Common myeloid progenitor, CD34-positive (primary cell): ENCODE measurements at regions not wholly inside any gene's neighbourhood (a gene's known extent, or its start where the extent isn't known, plus 50 kb on each side); places are given as distances from the start of the nearest gene placed in this dataset.

Experiments
- CTCF ChIA-PET: fragments of 350-600 bp; sonication (Branson Sonifier 250); formaldehyde crosslinking; loops from one replicate; lab custom pipeline; 2021; ENCODE audit warnings: antibody characterized with exemption; lab: Charles Lee
- POLR2A ChIA-PET: fragments of 350-600 bp; sonication (Branson Sonifier 250); formaldehyde crosslinking; loops from one replicate; lab custom pipeline; 2021; ENCODE audit warnings: antibody characterized with exemption; lab: Charles Lee
- DNase-seq, 3 donors: peaks; one replicate each; pipeline versions ENCODE4 v3.0.0 to v3.0.0-alpha.2; 2013
- H3K27ac ChIP-seq, 2 experiments: 1 replicate in 1 of 2; 2 replicates in 1 of 2; pipeline ENCODE4 v1.7.0; 2013; ENCODE audit warnings: inconsistent platforms in 2 of 2, low read length in 2 of 2, mild to moderate bottlenecking in 2 of 2, low read depth in 1 of 2, moderate library complexity in 1 of 2; ENCODE audit not compliant: severe bottlenecking in 2 of 2, insufficient read depth in 1 of 2, poor library complexity in 1 of 2
- H3K27me3 ChIP-seq, 5 experiments: replicated peaks in 2 of 5; 1 replicate in 3 of 5; 2 replicates in 2 of 5; pipeline versions ENCODE4 v1.6.1 to v1.7.0; 2013; ENCODE audit warnings: low read length in 4 of 5, mild to moderate bottlenecking in 2 of 5, moderate library complexity in 2 of 5, inconsistent platforms in 1 of 5; ENCODE audit not compliant: insufficient read depth in 5 of 5, control insufficient read depth in 4 of 5
- H3K36me3 ChIP-seq, 4 experiments: 1 replicate in 2 of 4; 2 replicates in 2 of 4; pipeline versions ENCODE4 v1.6.1 to v1.7.0; 2013; ENCODE audit warnings: low read length in 3 of 4, control low read depth in 1 of 4, mild to moderate bottlenecking in 1 of 4; ENCODE audit not compliant: control insufficient read depth in 4 of 4, insufficient read depth in 4 of 4
- H3K4me1 ChIP-seq, 4 experiments: 1 replicate in 3 of 4; 2 replicates in 1 of 4; pipeline versions ENCODE4 v1.6.1 to v1.7.1; 2013; ENCODE audit warnings: low read length in 3 of 4, mild to moderate bottlenecking in 3 of 4, control low read depth in 1 of 4, inconsistent platforms in 1 of 4, moderate library complexity in 1 of 4; ENCODE audit not compliant: control insufficient read depth in 4 of 4, insufficient read depth in 4 of 4; ENCODE audit errors: control extremely low read depth in 1 of 4
- H3K4me3 ChIP-seq, 7 experiments: 1 replicate in 4 of 7; 2 replicates in 3 of 7; pipeline versions ENCODE4 v1.5.1 to v1.7.0; 2013; ENCODE audit warnings: mild to moderate bottlenecking in 7 of 7, low read length in 6 of 7, moderate library complexity in 6 of 7, inconsistent platforms in 2 of 7, low read depth in 2 of 7, control low read depth in 1 of 7; ENCODE audit not compliant: insufficient read depth in 4 of 7, control insufficient read depth in 1 of 7; ENCODE audit errors: extremely low read depth in 1 of 7
- H3K9me3 ChIP-seq, 5 experiments: 1 replicate in 4 of 5; 2 replicates in 1 of 5; pipeline versions ENCODE4 v1.6.1 to v1.7.1; 2013; ENCODE audit warnings: low read length in 4 of 5, mild to moderate bottlenecking in 2 of 5, inconsistent platforms in 1 of 5, low read depth in 1 of 5, moderate library complexity in 1 of 5; ENCODE audit not compliant: control insufficient read depth in 4 of 5, insufficient read depth in 2 of 5; ENCODE audit errors: control extremely low read depth in 1 of 5
- WGBS: methylation state at CpG from one replicate; pipeline ENCODE4 v1.1.5; 2013; ENCODE audit not compliant: insufficient coverage; 5-methylcytosine and 5-hydroxymethylcytosine counted together

GRCh38 chr20:17868151-17868550, 100.4 kb downstream of the SNX5 start:
- peaks cover 5 to 17% (median 13%) of the 10 kb centered on the region in 4 experiments for H3K4me1 ChIP-seq
- H3K27me3 ChIP-seq: no peaks in the 10 kb centered on the region
- H3K9me3 ChIP-seq: no peaks in the 10 kb centered on the region
- H3K27ac ChIP-seq: no peak overlapping the region
- no peak overlapping the region for H3K4me3 ChIP-seq
- DNase-seq: no peak
- 98% methylated on average over 4 of the region's 4 CpGs for WGBS
- H3K36me3 ChIP-seq: no peaks in the 10 kb centered on the region
- ChIA-PET POLR2A (no interaction called here), CTCF (interaction anchor here (2.0 kb wide), 1 partner anchor 11 kb away, joined by 4 read pairs; no protein-coding TSS in a partner anchor)

DNA sequence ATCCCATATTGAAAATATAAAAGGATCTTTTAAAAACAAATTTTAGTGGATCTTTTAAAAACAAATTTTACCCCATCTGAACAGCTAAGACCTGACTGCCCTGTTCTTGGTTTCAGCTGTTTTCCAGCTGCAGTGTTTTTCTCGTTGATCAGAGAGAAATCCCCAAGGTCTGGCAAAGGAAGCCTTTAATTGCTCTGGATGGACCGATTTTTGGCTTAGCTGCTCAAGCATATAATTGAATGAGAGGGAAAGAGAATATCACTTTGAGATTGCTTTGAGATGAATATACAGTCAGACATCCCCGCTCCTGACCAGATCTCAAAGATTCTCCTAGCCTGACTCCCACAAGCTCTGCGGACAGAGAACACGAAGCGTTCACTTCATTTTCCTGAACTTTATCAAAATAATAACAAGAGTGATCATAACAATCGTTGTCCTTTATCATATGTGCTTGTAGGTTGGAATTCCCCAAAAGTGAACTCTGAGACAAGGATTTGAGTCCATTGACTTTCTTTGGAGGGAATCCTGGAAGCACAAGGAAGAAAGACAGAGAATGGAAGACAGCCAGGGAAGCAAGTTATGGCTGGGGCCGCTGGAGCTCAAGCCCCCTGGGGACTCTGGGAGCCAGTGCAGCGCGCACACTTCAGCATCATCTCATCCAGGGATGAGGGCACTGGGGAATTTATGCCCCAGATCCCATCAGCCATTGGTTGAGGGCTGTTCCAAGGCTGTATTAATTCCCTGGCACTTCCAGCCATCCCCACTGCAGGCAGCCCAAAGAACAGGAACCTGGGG, 101.3 kb downstream of the SNX5 start:
- H3K27me3 ChIP-seq: no peaks in the 10 kb centered on the region
- ChIA-PET CTCF (interaction anchor here (0.9 to 2.0 kb wide), 2 partner anchors 10 to 12 kb away, joined by 3 to 4 read pairs; no protein-coding TSS in a partner anchor), POLR2A (no interaction called here)
- H3K36me3 ChIP-seq: no peaks in the 10 kb centered on the region
- no peak for DNase-seq
- H3K4me3 ChIP-seq: no peak overlapping the region
- 95% methylated on average over 8 of the region's 10 CpGs for WGBS
- H3K4me1 ChIP-seq: peaks cover 5 to 12% (median 8%) of the 10 kb centered on the region in 4 experiments
- H3K9me3 ChIP-seq: no peaks in the 10 kb centered on the region
- H3K27ac ChIP-seq: no peak overlapping the region

GRCh38 chr20:17866234-17867001, 102.2 kb downstream of the SNX5 start:
- H3K9me3 ChIP-seq: no peaks in the 10 kb centered on the region
- POLR2A ChIA-PET: no interaction called here
- H3K4me1 ChIP-seq: peaks cover 0 to 5% (median 2%) of the 10 kb centered on the region in 4 experiments
- CTCF ChIA-PET: interaction anchor here (0.9 kb wide), 1 partner anchor 9 kb away, joined by 3 read pairs; no protein-coding TSS in a partner anchor
- H3K27ac ChIP-seq: no peak overlapping the region
- 97% methylated on average over 7 of the region's 7 CpGs for WGBS
- H3K4me3 ChIP-seq: no peak overlapping the region
- no peak for DNase-seq
- H3K36me3 ChIP-seq: no peaks in the 10 kb centered on the region
- H3K27me3 ChIP-seq: no peaks in the 10 kb centered on the region

GRCh38 chr20:17863577-17864292, 104.9 kb downstream of the SNX5 start:
- POLR2A ChIA-PET: no interaction called here
- 94% methylated on average over 11 of the region's 11 CpGs for WGBS
- Histone ChIP-seq H3K4me1 (peaks cover 2 to 18% (median 11%) of the 10 kb centered on the region in 4 experiments), H3K27me3 (peaks cover 0 to 2% (median 0%) of the 10 kb centered on the region in 5 experiments), H3K9me3 (no peaks in the 10 kb centered on the region), H3K4me3 (no peak overlapping the region), H3K36me3 (no peaks in the 10 kb centered on the region), H3K27ac (no peak overlapping the region)
- CTCF ChIA-PET: no interaction called here
- no peak for DNase-seq

- CTCF ChIA-PET: no interaction called here
- POLR2A ChIA-PET: no interaction called here
- Histone ChIP-seq H3K9me3 (no peaks in the 10 kb centered on the region), H3K27ac (no peak overlapping the region), H3K4me1 (peaks cover 2 to 18% (median 11%) of the 10 kb centered on the region in 4 experiments), H3K4me3 (no peak overlapping the region), H3K36me3 (no peaks in the 10 kb centered on the region), H3K27me3 (peaks cover 0 to 2% (median 0%) of the 10 kb centered on the region in 5 experiments)
- no peak for DNase-seq
- WGBS: 97% methylated on average over 4 of the region's 4 CpGs
These were observed 105.4 kb downstream of the SNX5 start for GRCh38 chr20:17863209-17863576.

GRCh38 chr20:17862171-17862570, 106.4 kb downstream of the SNX5 start:
- Histone ChIP-seq H3K27me3 (peaks cover 0 to 2% (median 0%) of the 10 kb centered on the region in 5 experiments), H3K9me3 (no peaks in the 10 kb centered on the region), H3K4me3 (no peak overlapping the region), H3K36me3 (no peaks in the 10 kb centered on the region), H3K27ac (no peak overlapping the region), H3K4me1 (peaks cover 2 to 19% (median 12%) of the 10 kb centered on the region in 4 experiments)
- ChIA-PET CTCF (interaction anchor here (1.3 kb wide), 1 partner anchor 16 kb away, joined by 3 read pairs; no protein-coding TSS in a partner anchor), POLR2A (no interaction called here)
- DNase-seq: no peak
- 100% methylated on average over 1 of the region's 1 CpG for WGBS
